Endothelial cell (in vitro differentiated cells): ENCODE measurements at regions not wholly inside any gene's neighbourhood (a gene's known extent, or its start where the extent isn't known, plus 50 kb on each side); places are given as distances from the start of the nearest gene placed in this dataset.

ENCODE experiments used
- DNase-seq: peaks from one replicate; pipeline ENCODE4 v3.0.0; 2021; ENCODE audit warnings: low spot score
- H3K27ac Mint-ChIP-seq: one replicate; pipeline ENCODE4 v1.8.0; 2021; ENCODE audit warnings: mixed read lengths, inconsistent platforms; ENCODE audit not compliant: unreplicated experiment
- H3K27me3 Mint-ChIP-seq: one replicate; pipeline ENCODE4 v1.8.0; 2021; ENCODE audit warnings: mild to moderate bottlenecking, moderate library complexity, mixed read lengths, inconsistent platforms; ENCODE audit not compliant: unreplicated experiment
- H3K36me3 Mint-ChIP-seq: one replicate; pipeline ENCODE4 v1.8.0; 2021; ENCODE audit warnings: mild to moderate bottlenecking, low read depth, mixed read lengths, inconsistent platforms; ENCODE audit not compliant: unreplicated experiment
- H3K4me1 Mint-ChIP-seq: one replicate; pipeline ENCODE4 v1.8.0; 2021; ENCODE audit warnings: mild to moderate bottlenecking, mixed read lengths, inconsistent platforms; ENCODE audit not compliant: unreplicated experiment
- H3K4me3 Mint-ChIP-seq: one replicate; pipeline ENCODE4 v1.8.0; 2021; ENCODE audit warnings: mild to moderate bottlenecking, mixed read lengths, inconsistent platforms; ENCODE audit not compliant: unreplicated experiment
- H3K9me3 Mint-ChIP-seq: one replicate; pipeline ENCODE4 v1.8.0; 2021; ENCODE audit warnings: mixed read lengths, inconsistent platforms; ENCODE audit not compliant: unreplicated experiment
- CTCF ChIP-seq: fragments of 200-600 bp; sonication (generic); IDR thresholded peaks from one replicate; pipeline ENCODE4 v1.5.0; 2021; ENCODE audit warnings: antibody characterized with exemption; ENCODE audit not compliant: unreplicated experiment

GRCh38 chr20:52645822-52646221 is 326.3 kb upstream of the TSHZ2 start:
- TF ChIP-seq CTCF, result no peak
- Mint-ChIP-seq H3K36me3 (no peaks in the 10 kb centered on the region), H3K4me3 (no peak overlapping the region), H3K27ac (no peak overlapping the region), H3K4me1 (no peaks in the 10 kb centered on the region), H3K9me3 (no peaks in the 10 kb centered on the region), H3K27me3 (no peaks in the 10 kb centered on the region)
- DNase-seq, result no peak

- no peaks in the 10 kb centered on the region for H3K4me1 Mint-ChIP-seq
- DNase-seq, result no peak
Observed at GRCh38 chr20:52643034-52643433, 329.1 kb upstream of the TSHZ2 start.

DNA sequence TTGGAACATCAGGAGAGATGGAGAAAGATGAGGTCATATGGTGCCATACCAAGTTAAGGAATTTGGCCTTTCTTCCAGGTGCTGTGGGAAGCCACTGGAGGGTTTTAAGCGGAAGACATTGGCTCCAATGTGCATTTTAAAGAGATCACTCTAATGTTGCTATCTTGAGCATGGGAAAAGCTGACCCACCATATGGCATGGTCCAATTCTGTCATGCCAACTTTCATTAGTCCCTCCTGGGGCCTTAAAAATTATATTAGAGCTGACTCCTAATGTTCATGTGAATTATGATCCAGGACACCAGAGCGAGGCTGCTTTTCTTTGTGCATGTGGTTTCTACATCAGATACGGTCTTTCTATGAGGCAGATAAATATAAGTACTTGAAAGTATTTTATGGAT is 335.0 kb upstream of the TSHZ2 start:
- Mint-ChIP-seq H3K9me3 (no peaks in the 10 kb centered on the region), H3K4me1 (no peaks in the 10 kb centered on the region), H3K27ac (no peak overlapping the region), H3K27me3 (peaks cover 2% of the 10 kb centered on the region), H3K4me3 (no peak overlapping the region), H3K36me3 (no peaks in the 10 kb centered on the region)
- DNase-seq, result no peak
- no peak for TF ChIP-seq CTCF

More at GRCh38 chr20:52643034-52643433, 329.1 kb upstream of the TSHZ2 start:
- Mint-ChIP-seq H3K36me3 (no peaks in the 10 kb centered on the region), H3K27ac (no peak overlapping the region), H3K27me3 (no peaks in the 10 kb centered on the region), H3K9me3 (no peaks in the 10 kb centered on the region), H3K4me3 (no peak overlapping the region)
- TF ChIP-seq CTCF, result no peak

- Mint-ChIP-seq H3K36me3 (no peaks in the 10 kb centered on the region), H3K4me1 (no peaks in the 10 kb centered on the region), H3K4me3 (no peak overlapping the region), H3K27ac (no peak overlapping the region), H3K27me3 (peaks cover 2% of the 10 kb centered on the region), H3K9me3 (no peaks in the 10 kb centered on the region)
- DNase-seq, result no peak
- TF ChIP-seq CTCF, result no peak
Observed at GRCh38 chr20:52631469-52631868, 340.7 kb upstream of the TSHZ2 start.

DNA sequence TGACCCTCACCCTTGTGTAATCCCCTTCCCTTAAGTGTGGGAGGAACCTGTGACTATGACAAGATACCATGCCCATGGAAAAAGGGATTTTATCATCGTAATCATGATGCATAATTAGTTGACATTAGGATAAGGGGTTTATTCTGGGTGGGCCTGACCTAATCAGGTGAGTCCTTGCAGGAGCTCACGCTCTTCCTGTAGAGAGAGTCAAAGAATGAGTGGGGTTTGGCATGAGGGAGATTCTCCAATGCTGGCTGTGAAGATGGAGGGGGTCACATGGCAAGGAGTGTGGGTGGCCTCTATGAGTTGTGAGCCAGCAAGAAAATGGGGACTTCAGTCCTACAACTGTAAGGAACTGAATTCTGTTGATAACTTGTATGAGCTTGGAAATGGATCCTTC is 342.0 kb upstream of the TSHZ2 start:
- TF ChIP-seq CTCF, result no peak
- no peak for DNase-seq
- no peaks in the 10 kb centered on the region for H3K36me3 Mint-ChIP-seq
- H3K27ac Mint-ChIP-seq, result no peak overlapping the region
- no peaks in the 10 kb centered on the region for H3K4me1 Mint-ChIP-seq
- peaks cover 2% of the 10 kb centered on the region for H3K27me3 Mint-ChIP-seq
- H3K9me3 Mint-ChIP-seq, result no peaks in the 10 kb centered on the region
- no peak overlapping the region for H3K4me3 Mint-ChIP-seq
